ENCODE measurements at regions not wholly inside any gene's neighbourhood (a gene's known extent, or its start where the extent isn't known, plus 50 kb on each side); places are given as distances from the start of the nearest gene placed in this dataset.

DNA sequence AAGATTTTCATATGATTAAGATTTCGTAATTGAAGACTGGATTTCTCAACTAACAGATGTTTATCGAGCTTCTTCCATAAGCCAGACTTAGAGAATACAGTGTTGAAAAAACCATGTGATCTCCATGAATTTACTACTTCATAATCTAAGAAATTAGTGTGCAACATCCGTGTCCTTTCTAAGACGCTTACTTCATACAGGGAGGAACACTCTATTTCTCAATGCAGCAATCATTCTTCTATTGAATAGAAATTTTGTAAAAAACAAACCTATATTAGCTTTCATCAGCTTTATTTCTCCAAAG, 946.3 kb downstream of the KCNJ2 start:
- H2AK9ac ChIP-seq (replicated peaks; ENCODE audit: low read depth, low read length, poor library complexity): no peak overlapping the region
- no peak overlapping the region for H4K91ac ChIP-seq (ENCODE audit: insufficient read depth, low read depth, low read length)

More for the DNA sequence above, 946.3 kb downstream of the KCNJ2 start:
- ATAC-seq (ENCODE audit: low read depth) (no peak), DNase-seq (peak; percentile 15)
- Histone ChIP-seq H3K23ac (ENCODE audit: low read depth, low read length) (no peak overlapping the region), H3K9ac (ENCODE audit: low read depth, low read length) (no peak overlapping the region), H3K9me3 (ENCODE audit: control insufficient read depth, insufficient read depth, low read length) (no peaks in the 10 kb centered on the region), H3K9me1 (ENCODE audit: insufficient read depth, low read length) (no peaks in the 10 kb centered on the region), H4K5ac (ENCODE audit: low read depth, low read length) (no peak overlapping the region), H3K4me3 (ENCODE audit: insufficient read depth, low read depth, low read length) (no peak overlapping the region), H2BK15ac (ENCODE audit: low read depth, low read length) (no peak overlapping the region), H3K56ac (ENCODE audit: extremely low read depth, insufficient read depth, low read length) (no peak overlapping the region), H3K27ac (ENCODE audit: insufficient read depth, low read length) (no peak overlapping the region), H2AFZ (replicated peaks; ENCODE audit: low read length, poor library complexity) (no peak overlapping the region), H2BK5ac (ENCODE audit: low read depth, low read length, poor library complexity, severe bottlenecking) (no peak overlapping the region), H3K4me2 (ENCODE audit: low read depth, low read length) (no peak overlapping the region), H2AK5ac (ENCODE audit: low read depth, low read length) (no peak overlapping the region), H4K20me1 (ENCODE audit: insufficient read depth, low read length) (no peaks in the 10 kb centered on the region), H3K79me1 (ENCODE audit: low read depth in 1 of 2, low read length in 2 of 2) (no peaks in the 10 kb centered on the region), H3K36me3 (ENCODE audit: control insufficient read depth, insufficient read depth, low read length) (no peaks in the 10 kb centered on the region), H3K4ac (ENCODE audit: low read depth, low read length) (no peak overlapping the region), H3K4me1 (ENCODE audit: control insufficient read depth, insufficient read depth, low read length) (no peaks in the 10 kb centered on the region), H2BK20ac (ENCODE audit: low read depth, low read length) (no peak overlapping the region), H3K18ac (ENCODE audit: low read depth, low read length) (no peak overlapping the region), H4K8ac (ENCODE audit: low read depth in 2 of 2, low read length in 2 of 2) (no peak overlapping the region), H2BK120ac (ENCODE audit: low read depth, low read length) (no peak overlapping the region), H3K14ac (replicated peaks; ENCODE audit: low read depth, low read length) (no peak overlapping the region), H3K27me3 (ENCODE audit: control insufficient read depth, insufficient read depth, low read length) (no peaks in the 10 kb centered on the region)
- intact Hi-C loops (cut with micrococcal nuclease): no loop called here
- POLR2A ChIA-PET (ENCODE audit: unreplicated experiment): no interaction called here
- dilution Hi-C loops (cut with HindIII; ENCODE audit: low sequenced_read_pairs, unreplicated experiment): no loop called here
- CTCF ChIA-PET: no interaction called here
- no TSS peak for BruUV-seq (replicated peaks)
- in situ Hi-C loops (cut with MboI; ENCODE audit: low sequenced_read_pairs): loop anchor here (25.0 kb wide), 1 partner anchor 1422 kb away; no protein-coding TSS in a partner anchor
- TF ChIP-seq CEBPB (IDR thresholded peaks at IDR 0.05; ENCODE audit: low read depth, low read length) (0 out of 2 replicates have a peak, but pooled peaks have one; percentile 4), NFE2L2 (IDR thresholded peaks at IDR 0.05; ENCODE audit: low read depth, low read length) (no peak), MAZ (IDR thresholded peaks at IDR 0.05; ENCODE audit: borderline replicate concordance, low read depth, low read length) (no peak), MAFK (IDR thresholded peaks at IDR 0.05; ENCODE audit: low read depth, low read length) (no peak), RAD21 (IDR thresholded peaks at IDR 0.05; ENCODE audit: low read length) (no peak)
- no CpG with 5 or more reads among the region's 4 CpGs for WGBS, 2 experiments (ENCODE audit: extremely low coverage in 2 of 2, insufficient read length in 1 of 2)

Data from IMR-90 (cell line).